T1000 (cell line): ENCODE measurements at regions not wholly inside any gene's neighbourhood (a gene's known extent, or its start where the extent isn't known, plus 50 kb on each side); places are given as distances from the start of the nearest gene placed in this dataset.

Experiments used
- DNase-seq: peaks from one replicate; lab custom pipeline; 2025; ENCODE audit warnings: mixed read lengths; lab: John Stamatoyannopoulos, UW

GRCh38 chr6:156056085-156056484 lies 600.4 kb upstream of the NOX3 start:
- DNase-seq = no peak

GRCh38 chr6:156053626-156054025 lies 598.0 kb upstream of the NOX3 start:
- no peak for DNase-seq

GRCh38 chr6:156046841-156047449 lies 591.3 kb upstream of the NOX3 start:
- DNase-seq = no peak

- no peak for DNase-seq
Observed at GRCh38 chr6:156046268-156046665, 590.6 kb upstream of the NOX3 start.

- no peak for DNase-seq
Observed at GRCh38 chr6:156045401-156046267, 590.0 kb upstream of the NOX3 start.

- no peak for DNase-seq
Observed at GRCh38 chr6:156033598-156033997, 578.0 kb upstream of the NOX3 start.

- DNase-seq = no peak
Observed at GRCh38 chr6:156031516-156031915, 575.9 kb upstream of the NOX3 start.

- DNase-seq = no peak
Observed at GRCh38 chr6:156030053-156030452, 574.4 kb upstream of the NOX3 start.

GRCh38 chr6:156029286-156029985 lies 573.8 kb upstream of the NOX3 start:
- no peak for DNase-seq

- no peak for DNase-seq
Observed at GRCh38 chr6:156028335-156029131, 572.9 kb upstream of the NOX3 start.

- DNase-seq = no peak
Observed at GRCh38 chr6:156027248-156027626, 571.6 kb upstream of the NOX3 start.

GRCh38 chr6:156026486-156027247 lies 571.0 kb upstream of the NOX3 start:
- no peak for DNase-seq

- DNase-seq = no peak
Observed at GRCh38 chr6:156024339-156024738, 568.7 kb upstream of the NOX3 start.

GRCh38 chr6:156021746-156022396 lies 566.2 kb upstream of the NOX3 start:
- DNase-seq = no peak

GRCh38 chr6:156017838-156018237 lies 562.2 kb upstream of the NOX3 start:
- DNase-seq = no peak

- no peak for DNase-seq
Observed at GRCh38 chr6:156016186-156016976, 560.7 kb upstream of the NOX3 start.

- no peak for DNase-seq
Observed at GRCh38 chr6:156013155-156013554, 557.5 kb upstream of the NOX3 start.

- no peak for DNase-seq
Observed at GRCh38 chr6:156009656-156010055, 554.0 kb upstream of the NOX3 start.

- no peak for DNase-seq
Observed at GRCh38 chr6:156004796-156005195, 549.2 kb upstream of the NOX3 start.

GRCh38 chr6:155996151-155996550 lies 540.5 kb upstream of the NOX3 start:
- DNase-seq = no peak
